ENCODE measurements at regions not wholly inside any gene's neighbourhood (a gene's known extent, or its start where the extent isn't known, plus 50 kb on each side); places are given as distances from the start of the nearest gene placed in this dataset.
A peak's percentile ranks its signal among the peaks of the same experiment; 100 is the strongest.

DNA sequence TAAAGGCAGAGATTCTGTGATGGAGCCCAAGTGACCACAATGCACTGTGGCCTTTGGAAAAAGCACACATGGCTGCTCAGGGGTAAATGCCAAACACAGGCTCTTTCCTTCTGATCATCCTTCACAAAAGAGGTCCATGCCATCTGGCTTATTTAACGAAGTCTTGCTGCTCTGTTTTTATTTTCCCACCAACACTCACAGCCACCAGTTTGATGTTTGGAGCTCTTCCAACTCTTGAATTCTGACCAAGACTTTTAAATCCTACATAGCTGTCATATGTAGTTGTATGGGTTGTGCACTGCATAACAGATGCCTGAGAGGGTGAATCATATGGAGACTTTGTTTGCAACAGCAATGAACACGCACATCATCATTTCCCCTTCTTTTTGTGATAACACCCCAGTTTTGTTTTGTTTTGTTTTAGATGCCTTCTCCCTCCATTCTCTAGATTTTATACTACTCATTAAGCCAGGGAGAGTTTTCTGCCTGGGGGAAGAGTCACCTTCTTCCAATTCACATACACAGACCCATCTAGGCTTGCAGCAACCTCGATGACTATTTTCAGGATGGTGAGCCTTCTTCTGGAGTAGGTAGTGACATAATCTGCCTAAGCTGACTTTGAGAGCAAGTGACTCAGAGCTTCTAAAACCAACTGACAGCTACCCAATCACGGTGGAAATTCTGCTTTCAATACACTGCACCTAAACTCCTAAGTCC, 145.2 kb upstream of the WSCD2 start:
- no peak for DNase-seq

GRCh38 chr12:107984973-107985372, 144.1 kb upstream of the WSCD2 start:
- DNase-seq: no peak

GRCh38 chr12:107986183-107986582, 142.9 kb upstream of the WSCD2 start:
- no peak for DNase-seq

DNA sequence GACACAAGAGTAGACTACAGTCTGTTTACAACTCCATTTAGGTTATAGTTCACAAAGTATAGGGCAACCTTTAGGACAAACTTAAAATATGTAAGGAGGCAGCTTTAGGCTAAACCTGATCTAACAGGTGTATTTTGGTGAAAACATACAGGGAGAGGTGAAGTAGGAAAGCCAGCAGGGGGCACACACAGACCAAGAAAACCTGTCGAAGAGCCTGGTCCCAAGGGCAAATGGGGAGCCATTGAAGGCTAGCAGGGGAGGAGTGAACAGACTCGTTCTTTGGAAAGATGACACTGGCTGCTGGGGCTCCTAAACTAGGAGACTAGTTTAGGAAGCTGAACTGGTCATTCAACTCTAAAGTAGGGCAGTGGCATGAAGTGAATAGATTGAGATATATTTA, 138.8 kb upstream of the WSCD2 start:
- peak; percentile 48 for DNase-seq

- DNase-seq: no peak
Measured at GRCh38 chr12:107992029-107992428, 137.1 kb upstream of the WSCD2 start.

DNA sequence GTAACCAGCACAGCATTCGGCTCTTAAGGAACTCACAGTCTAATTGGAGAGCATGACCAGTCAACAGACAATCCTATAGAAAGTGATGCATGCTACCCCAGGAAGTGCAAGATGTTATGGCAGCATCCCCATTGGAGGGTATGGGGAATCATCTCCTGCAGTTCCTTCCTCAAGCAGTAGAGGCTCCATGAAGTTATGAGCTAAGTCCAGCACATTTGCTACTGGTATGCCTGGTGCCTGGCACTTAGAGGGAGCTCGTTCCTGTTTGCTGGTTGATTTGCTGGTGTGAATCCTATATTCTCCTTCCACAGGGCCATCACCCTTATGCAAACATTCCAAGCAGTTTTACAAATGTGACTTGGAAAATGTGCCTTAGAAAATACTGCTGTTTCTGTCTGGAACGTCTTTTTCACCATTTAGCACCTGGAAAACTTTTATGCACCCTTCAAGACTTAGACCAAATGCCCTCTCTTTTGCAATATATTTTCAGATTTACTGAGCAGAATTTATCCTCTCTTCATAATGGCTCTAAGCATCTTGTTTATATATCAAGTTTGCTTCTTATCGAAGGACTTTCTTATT, 136.1 kb upstream of the WSCD2 start:
- DNase-seq: peak; percentile 13

GRCh38 chr12:107998863-107999262, 130.2 kb upstream of the WSCD2 start:
- no peak for DNase-seq

DNA sequence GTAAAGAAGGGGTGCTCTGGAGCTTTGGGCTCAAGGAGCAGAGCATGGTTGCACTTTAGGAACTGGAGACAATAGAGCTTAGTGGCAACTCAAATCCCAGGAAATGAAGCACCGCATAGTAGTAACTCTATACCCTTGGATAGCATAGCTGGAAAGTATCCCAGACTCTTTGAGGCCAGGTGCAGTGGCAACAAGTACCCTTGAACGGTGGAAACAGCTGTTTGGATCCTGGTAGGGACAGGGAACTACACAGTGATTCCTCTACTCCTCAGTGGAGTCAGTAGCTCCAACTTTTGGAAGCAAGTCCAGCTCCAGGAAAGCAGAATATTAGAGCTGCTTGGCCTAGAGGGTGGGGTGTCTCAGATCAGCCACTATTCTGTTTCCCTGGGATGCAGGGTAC, 129.0 kb upstream of the WSCD2 start:
- no peak for DNase-seq

GRCh38 chr12:108004319-108004718, 124.8 kb upstream of the WSCD2 start:
- no peak for DNase-seq

- DNase-seq: no peak
Measured at GRCh38 chr12:108008163-108008905, 120.8 kb upstream of the WSCD2 start.

- DNase-seq: no peak
Measured at GRCh38 chr12:108009442-108010070, 119.5 kb upstream of the WSCD2 start.

DNA sequence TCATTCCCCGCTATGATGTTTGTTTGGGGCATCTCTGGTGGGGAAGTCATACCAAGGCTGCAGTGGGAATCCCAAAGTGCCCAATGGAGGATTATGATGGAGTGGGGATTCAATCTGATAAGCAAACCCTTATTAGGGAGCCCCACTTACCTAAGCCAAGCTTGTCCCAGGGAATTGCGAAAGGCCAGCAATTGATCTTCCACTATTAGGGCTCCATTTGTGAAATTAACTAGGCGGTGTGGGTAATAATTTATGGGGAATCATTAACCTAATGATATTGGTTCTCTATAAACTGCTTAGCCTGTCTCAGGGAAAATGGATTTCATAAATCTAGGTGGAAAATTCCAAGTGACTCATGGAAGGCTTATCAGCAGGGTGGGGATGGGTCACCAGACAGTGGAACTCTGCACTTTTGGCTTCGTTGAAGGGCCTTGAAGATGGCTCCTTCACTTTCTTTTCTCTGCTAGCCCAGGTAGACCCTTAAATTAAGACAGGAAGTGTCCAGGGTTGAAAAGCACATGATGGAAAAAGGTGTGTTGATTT, 113.0 kb upstream of the WSCD2 start:
- DNase-seq: no peak

GRCh38 chr12:108017472-108018057, 111.5 kb upstream of the WSCD2 start:
- no peak for DNase-seq

DNA sequence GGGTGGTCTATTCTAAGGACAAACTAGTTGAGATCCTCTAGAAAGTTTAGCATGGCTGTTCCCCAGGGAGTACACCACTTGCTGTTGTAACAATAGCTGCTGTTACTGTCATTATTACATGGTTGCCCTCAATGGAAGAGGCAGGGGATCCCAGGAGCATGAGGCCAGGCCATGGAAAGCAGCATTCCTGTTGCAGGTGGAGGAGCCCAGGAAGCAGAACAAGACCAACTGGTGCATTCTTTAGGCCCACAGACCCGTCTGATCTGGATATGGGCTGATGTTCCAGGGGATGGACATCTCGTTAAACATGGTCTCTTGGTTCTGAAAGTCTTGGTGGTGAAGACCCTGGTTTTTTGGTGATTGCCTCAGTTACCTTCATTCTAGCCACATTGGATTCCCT, 109.2 kb upstream of the WSCD2 start:
- DNase-seq: no peak

DNA sequence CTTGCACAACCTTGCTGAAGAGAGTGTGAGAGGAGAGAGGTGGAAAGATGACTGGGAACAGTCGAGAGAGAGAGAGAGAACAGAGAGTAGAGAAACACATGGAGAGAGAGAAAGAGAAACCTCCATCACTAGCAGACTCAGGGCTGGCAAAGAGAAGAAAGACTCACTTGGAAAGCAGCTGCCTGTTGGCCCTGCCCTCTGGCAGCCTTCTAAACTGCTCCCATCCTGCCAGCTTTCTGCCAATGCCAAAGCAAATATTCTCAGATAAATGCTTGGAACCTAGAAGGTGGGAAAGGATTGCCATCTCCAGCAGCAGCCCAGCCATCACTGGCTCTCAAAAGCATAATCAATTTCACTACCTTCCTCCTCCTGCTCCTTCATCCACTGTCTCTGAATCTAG, 107.9 kb upstream of the WSCD2 start:
- no peak for DNase-seq

DNA sequence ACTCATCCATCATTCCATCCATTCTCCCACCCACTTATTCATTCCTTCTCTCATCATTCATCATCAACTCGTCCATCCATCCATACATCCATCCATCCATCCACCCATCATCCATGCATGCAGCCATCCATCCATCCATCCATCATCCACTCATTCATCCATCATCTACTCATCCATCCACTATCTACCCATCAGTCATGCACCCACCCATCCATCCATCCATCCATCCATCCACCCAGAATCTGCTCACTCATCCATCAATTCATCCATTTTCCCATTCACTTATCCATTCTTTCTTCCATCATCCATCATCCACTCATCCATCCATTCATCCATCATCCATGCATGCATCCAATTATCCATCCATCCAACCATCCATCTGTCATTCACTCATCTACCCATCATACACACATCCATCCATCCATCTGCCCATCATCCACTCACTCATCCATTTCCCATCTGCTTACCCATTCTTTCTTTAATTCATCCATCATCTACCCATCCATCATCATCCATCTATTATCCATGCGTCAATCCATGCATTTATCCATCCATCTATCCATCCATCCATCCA, 107.1 kb upstream of the WSCD2 start:
- no peak for DNase-seq

GRCh38 chr12:108029051-108029835, 99.8 kb upstream of the WSCD2 start:
- no peak for DNase-seq

DNA sequence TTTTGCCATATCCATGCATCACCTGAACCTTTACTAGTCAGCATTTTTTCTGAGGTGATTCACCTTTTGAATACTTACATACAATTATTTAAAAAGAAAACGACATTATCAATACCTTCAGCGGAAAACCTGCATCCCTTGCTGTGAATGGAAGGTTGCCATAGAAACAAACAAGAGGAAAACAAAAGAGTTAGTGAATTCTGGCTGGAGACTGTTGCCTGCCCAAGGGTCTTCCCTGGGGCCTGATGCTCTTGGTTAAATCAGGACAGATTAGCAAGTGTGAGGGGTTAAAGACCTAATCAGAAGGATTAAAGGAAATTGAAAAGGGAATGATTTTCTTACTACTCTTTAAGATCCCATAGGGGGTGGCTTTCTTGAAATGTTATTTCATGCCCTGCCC, 96.0 kb upstream of the WSCD2 start:
- no peak for DNase-seq

GRCh38 chr12:108035372-108035771, 93.7 kb upstream of the WSCD2 start:
- no peak for DNase-seq

DNA sequence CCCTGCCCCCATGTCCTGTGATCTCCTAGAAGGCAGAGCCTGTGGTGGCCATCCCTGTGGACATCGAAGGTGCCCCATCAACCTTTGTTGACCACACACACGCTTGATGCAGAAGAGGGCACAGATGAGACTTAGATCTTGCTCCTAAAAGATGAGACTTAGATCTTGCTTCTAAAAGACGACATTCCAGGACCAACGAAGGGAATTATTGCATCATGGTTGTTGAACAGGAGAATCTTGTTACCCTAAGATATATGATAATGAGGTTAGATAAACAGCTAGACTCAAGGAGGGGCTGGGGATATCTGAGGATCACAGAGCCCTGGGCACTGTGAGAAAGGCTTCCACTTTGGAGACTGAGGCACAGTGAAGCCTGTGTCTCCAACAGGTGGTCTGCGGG, 91.1 kb upstream of the WSCD2 start:
- DNase-seq: no peak

DNA sequence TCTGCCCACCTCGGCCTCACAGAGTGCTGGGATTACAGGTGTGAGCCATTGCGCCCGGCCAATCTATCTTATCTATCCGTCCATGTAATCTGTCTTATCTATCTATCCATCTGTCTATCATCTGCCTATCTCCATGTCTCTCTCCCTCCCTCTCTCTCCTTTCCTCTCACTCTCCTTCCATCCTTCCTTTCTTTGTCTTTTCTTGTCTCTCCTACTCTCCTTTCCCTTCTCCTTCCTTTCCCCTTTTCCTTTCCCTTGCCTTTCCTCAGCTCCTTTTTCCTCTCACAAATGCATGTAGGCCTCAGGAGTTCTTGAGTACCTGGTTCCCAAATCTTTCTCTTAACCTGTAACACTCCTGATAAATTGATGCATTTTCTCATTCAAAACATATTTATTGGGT, 89.3 kb upstream of the WSCD2 start:
- no peak for DNase-seq

GRCh38 chr12:108040947-108041346, 88.1 kb upstream of the WSCD2 start:
- no peak for DNase-seq
